Smooth muscle cell (in vitro differentiated cells): ENCODE measurements at regions not wholly inside any gene's neighbourhood (a gene's known extent, or its start where the extent isn't known, plus 50 kb on each side); places are given as distances from the start of the nearest gene placed in this dataset.

Experiments used
- DNase-seq: peaks from one replicate; lab custom pipeline; 2025; ENCODE audit not compliant: unreplicated experiment; lab: John Stamatoyannopoulos, UW
- H2AFZ ChIP-seq: fragments of 200-600 bp; sonication (generic); 2 replicates; pipeline ENCODE4 v1.6.0; 2016; ENCODE audit warnings: antibody characterized with exemption, low read depth, mild to moderate bottlenecking
- H3F3A ChIP-seq: fragments of 200-600 bp; sonication (generic); 2 replicates; pipeline ENCODE4 v1.6.0; 2017; ENCODE audit warnings: antibody characterized with exemption, low read depth
- H3K27ac ChIP-seq: fragments of 200-600 bp; sonication (generic); 2 replicates; pipeline ENCODE4 v1.5.1; 2016; ENCODE audit warnings: low read depth, mild to moderate bottlenecking
- H3K27me3 ChIP-seq: fragments of 200-600 bp; sonication (generic); 2 replicates; pipeline ENCODE4 v1.6.1; 2016; ENCODE audit warnings: low read depth, mild to moderate bottlenecking
- H3K36me3 ChIP-seq: fragments of 200-600 bp; sonication (generic); 2 replicates; pipeline ENCODE4 v1.5.1; 2016; ENCODE audit warnings: low read depth
- H3K4me1 ChIP-seq: fragments of 200-600 bp; sonication (generic); 2 replicates; pipeline ENCODE4 v1.5.1; 2016; ENCODE audit warnings: low read depth
- H3K4me2 ChIP-seq: fragments of 200-600 bp; sonication (generic); 2 replicates; pipeline ENCODE4 v1.6.0; 2016; ENCODE audit warnings: mild to moderate bottlenecking
- H3K4me3 ChIP-seq: fragments of 200-600 bp; sonication (generic); 2 replicates; pipeline ENCODE4 v1.5.1; 2016; ENCODE audit warnings: mild to moderate bottlenecking
- H3K79me2 ChIP-seq: fragments of 200-600 bp; sonication (generic); 2 replicates; pipeline ENCODE4 v1.6.0; 2016; ENCODE audit warnings: low read depth, mild to moderate bottlenecking
- H3K9ac ChIP-seq: fragments of 200-600 bp; sonication (generic); 2 replicates; pipeline ENCODE4 v1.6.0; 2016; ENCODE audit warnings: low read depth
- H3K9me3 ChIP-seq: fragments of 200-600 bp; sonication (generic); replicated peaks from 2 replicates; pipeline ENCODE4 v1.5.1; 2016; ENCODE audit warnings: low read depth
- H4K20me1 ChIP-seq: fragments of 200-600 bp; sonication (generic); 2 replicates; pipeline ENCODE4 v1.6.0; 2016; ENCODE audit warnings: low read depth
- WGBS: methylation state at CpG from one replicate; pipeline ENCODE4 v1.1.7; 2016; ENCODE audit warnings: low lambda C conversion rate; 5-methylcytosine and 5-hydroxymethylcytosine counted together
- TF ChIP-seq, protein P1 (sequence below): fragments of 200-600 bp; sonication (generic); IDR thresholded peaks from 2 replicates; pipeline ENCODE4 v1.5.1; 2017; ENCODE audit warnings: borderline replicate concordance, mild to moderate bottlenecking, antibody characterized with exemption; ENCODE audit not compliant: insufficient read depth, poor library complexity, severe bottlenecking

DNA sequence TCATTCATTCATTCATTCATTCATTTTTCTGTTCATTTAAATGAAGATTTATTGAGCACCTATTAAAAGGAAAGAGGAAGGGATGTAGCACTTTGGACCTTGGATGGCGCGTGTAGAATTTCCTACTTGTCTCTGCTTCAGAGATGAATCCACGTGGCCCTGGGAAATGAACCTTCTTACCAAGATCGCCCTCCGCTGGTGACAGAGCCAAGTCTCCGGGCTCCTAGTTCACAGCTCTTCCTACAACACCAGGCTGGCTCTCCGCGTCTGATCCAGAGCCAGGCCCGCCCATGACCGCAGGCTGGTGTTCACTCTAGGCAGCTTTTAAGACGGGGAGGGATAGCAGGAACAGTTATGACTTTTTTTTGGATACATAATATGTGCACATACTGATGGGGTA, 70.9 kb upstream of the PIWIL1 start:
- H3K79me2 ChIP-seq: no peaks in the 10 kb centered on the region
- no peak overlapping the region for H2AFZ ChIP-seq
- no peaks in the 10 kb centered on the region for H3K36me3 ChIP-seq
- no peak overlapping the region for H3K9ac ChIP-seq
- peaks cover 13% of the 10 kb centered on the region for H3K27me3 ChIP-seq
- H3F3A ChIP-seq: no peaks in the 10 kb centered on the region
- H3K9me3 ChIP-seq: no peaks in the 10 kb centered on the region
- TF ChIP-seq, protein P1, sequence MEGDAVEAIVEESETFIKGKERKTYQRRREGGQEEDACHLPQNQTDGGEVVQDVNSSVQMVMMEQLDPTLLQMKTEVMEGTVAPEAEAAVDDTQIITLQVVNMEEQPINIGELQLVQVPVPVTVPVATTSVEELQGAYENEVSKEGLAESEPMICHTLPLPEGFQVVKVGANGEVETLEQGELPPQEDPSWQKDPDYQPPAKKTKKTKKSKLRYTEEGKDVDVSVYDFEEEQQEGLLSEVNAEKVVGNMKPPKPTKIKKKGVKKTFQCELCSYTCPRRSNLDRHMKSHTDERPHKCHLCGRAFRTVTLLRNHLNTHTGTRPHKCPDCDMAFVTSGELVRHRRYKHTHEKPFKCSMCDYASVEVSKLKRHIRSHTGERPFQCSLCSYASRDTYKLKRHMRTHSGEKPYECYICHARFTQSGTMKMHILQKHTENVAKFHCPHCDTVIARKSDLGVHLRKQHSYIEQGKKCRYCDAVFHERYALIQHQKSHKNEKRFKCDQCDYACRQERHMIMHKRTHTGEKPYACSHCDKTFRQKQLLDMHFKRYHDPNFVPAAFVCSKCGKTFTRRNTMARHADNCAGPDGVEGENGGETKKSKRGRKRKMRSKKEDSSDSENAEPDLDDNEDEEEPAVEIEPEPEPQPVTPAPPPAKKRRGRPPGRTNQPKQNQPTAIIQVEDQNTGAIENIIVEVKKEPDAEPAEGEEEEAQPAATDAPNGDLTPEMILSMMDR: peak; percentile 14
- no peaks in the 10 kb centered on the region for H4K20me1 ChIP-seq
- DNase-seq: no peak
- no peak overlapping the region for H3K27ac ChIP-seq
- H3K4me3 ChIP-seq: no peak overlapping the region
- no peaks in the 10 kb centered on the region for H3K4me1 ChIP-seq
- H3K4me2 ChIP-seq: no peak overlapping the region
- 34% methylated on average over 11 of the region's 11 CpGs for WGBS

DNA sequence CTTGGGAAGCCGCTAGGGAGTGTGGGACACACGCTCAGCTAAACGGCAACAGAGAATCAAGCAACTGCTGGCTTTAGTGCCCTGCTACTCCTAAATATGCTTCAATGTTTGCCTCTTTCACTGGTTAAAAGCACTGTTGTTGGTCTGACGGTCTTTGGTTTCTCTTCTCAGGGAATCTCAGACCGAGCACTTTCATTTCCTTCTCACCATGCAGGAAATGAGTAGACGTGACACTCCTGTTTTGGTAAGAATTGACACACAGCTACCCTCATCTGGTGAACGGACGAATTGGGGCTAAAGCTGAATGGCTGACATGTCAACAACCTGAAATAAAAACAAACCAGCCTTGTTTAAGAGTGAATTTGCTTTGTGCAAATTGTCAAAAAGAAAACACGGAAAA, 57.5 kb upstream of the PIWIL1 start:
- H2AFZ ChIP-seq: no peak overlapping the region
- no peaks in the 10 kb centered on the region for H3K9me3 ChIP-seq
- no peak for DNase-seq
- H4K20me1 ChIP-seq: no peaks in the 10 kb centered on the region
- no peaks in the 10 kb centered on the region for H3K79me2 ChIP-seq
- TF ChIP-seq, protein P1: no peak
- H3K9ac ChIP-seq: no peak overlapping the region
- H3K4me2 ChIP-seq: no peak overlapping the region
- WGBS: 74% methylated on average over 9 of the region's 9 CpGs
- H3K27me3 ChIP-seq: peaks cover under 1% of the 10 kb centered on the region
- H3K4me1 ChIP-seq: no peaks in the 10 kb centered on the region
- no peak overlapping the region for H3K27ac ChIP-seq
- H3K36me3 ChIP-seq: no peaks in the 10 kb centered on the region
- peak overlapping the region; percentile 3 for H3K4me3 ChIP-seq
- no peaks in the 10 kb centered on the region for H3F3A ChIP-seq

DNA sequence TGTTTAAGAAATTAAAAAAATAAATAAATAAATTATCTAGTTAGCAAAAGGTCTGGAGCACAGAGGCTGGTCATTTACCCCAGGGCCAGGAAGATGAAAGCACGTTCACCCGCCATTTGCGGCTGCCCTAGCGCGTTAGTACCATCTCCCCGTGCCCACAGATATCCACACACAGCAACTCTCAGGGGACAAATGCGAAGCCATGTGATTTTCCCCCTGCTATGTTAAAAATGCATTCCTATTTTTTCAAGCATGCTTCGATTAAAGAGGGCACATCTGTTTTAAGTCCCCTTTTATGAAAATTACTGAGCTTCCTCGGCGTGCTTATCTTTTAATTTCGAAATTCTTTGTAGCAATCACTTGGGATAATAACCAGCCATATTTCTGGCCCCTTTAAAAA, 56.9 kb upstream of the PIWIL1 start:
- no peaks in the 10 kb centered on the region for H3F3A ChIP-seq
- no peak overlapping the region for H3K27ac ChIP-seq
- H3K79me2 ChIP-seq: no peaks in the 10 kb centered on the region
- H4K20me1 ChIP-seq: no peaks in the 10 kb centered on the region
- no peaks in the 10 kb centered on the region for H3K4me1 ChIP-seq
- H2AFZ ChIP-seq: peak overlapping the region; percentile 13
- TF ChIP-seq, protein P1: no peak
- no peaks in the 10 kb centered on the region for H3K27me3 ChIP-seq
- H3K9ac ChIP-seq: no peak overlapping the region
- WGBS: 85% methylated on average over 11 of the region's 11 CpGs
- no peak for DNase-seq
- no peaks in the 10 kb centered on the region for H3K9me3 ChIP-seq
- peak overlapping the region; percentile 3 for H3K4me3 ChIP-seq
- no peaks in the 10 kb centered on the region for H3K36me3 ChIP-seq
- H3K4me2 ChIP-seq: no peak overlapping the region

DNA sequence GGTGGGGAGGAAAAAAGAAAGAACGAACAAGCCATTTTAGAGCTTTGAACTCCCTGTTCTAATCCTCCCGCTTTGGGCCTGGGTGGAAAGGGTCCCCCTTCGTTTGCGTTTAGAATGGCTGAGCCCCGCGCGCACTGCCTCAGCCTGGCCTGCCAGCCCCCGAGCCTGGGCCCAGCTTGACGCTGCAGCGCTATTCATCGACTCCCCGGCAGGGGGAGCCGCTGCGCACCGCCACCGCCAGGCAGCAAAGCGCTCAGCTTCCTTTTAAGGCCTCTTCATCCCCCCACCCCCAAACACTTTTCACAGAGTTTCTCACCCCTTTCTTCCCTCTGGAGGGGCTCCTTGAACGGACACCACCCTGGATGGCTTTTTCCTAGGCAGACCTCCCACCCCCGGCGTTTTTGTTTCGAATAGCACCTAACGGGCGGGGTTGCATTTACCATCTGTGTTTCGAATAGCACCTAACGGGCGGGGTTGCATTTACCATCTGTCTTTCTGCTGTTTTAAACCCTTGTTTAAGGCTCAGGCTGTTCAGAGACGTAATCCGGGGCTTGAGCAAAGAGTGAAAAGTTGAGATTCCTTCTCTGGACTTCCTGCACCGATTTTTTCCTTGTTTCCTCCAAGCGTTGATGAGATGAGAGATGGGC, 56.4 kb upstream of the PIWIL1 start:
- H3K9ac ChIP-seq: no peak overlapping the region
- DNase-seq: no peak
- TF ChIP-seq, protein P1: peak; percentile 87
- H3K4me3 ChIP-seq: no peak overlapping the region
- peak overlapping the region; percentile 13 for H2AFZ ChIP-seq
- H3K9me3 ChIP-seq: no peaks in the 10 kb centered on the region
- no peaks in the 10 kb centered on the region for H3K27me3 ChIP-seq
- H3K36me3 ChIP-seq: no peaks in the 10 kb centered on the region
- H4K20me1 ChIP-seq: no peaks in the 10 kb centered on the region
- no peak overlapping the region for H3K27ac ChIP-seq
- H3K4me1 ChIP-seq: no peaks in the 10 kb centered on the region
- no peaks in the 10 kb centered on the region for H3F3A ChIP-seq
- WGBS: 38% methylated on average over 30 of the region's 30 CpGs
- H3K79me2 ChIP-seq: no peaks in the 10 kb centered on the region
- no peak overlapping the region for H3K4me2 ChIP-seq
